BJ (cell line): ENCODE measurements at regions not wholly inside any gene's neighbourhood (a gene's known extent, or its start where the extent isn't known, plus 50 kb on each side); places are given as distances from the start of the nearest gene placed in this dataset.

Source experiments
- CTCF ChIA-PET: fragments of 350-600 bp; formaldehyde crosslinking; extraction: SDS; loops from one replicate; lab custom pipeline; 2021; ENCODE audit warnings: antibody characterized with exemption, inconsistent platforms; lab: Yijun Ruan, JAX
- POLR2A ChIA-PET: fragments of 300-600 bp; sonication (Branson Sonifier 250); formaldehyde crosslinking; extraction: SDS; loops from one replicate; lab custom pipeline; 2021; ENCODE audit warnings: antibody characterized with exemption; lab: Charles Lee
- DNase-seq: peaks from one replicate; pipeline ENCODE4 v3.0.0-alpha.2; 2011; ENCODE audit warnings: low read depth
- H3K27me3 ChIP-seq: 2 replicates; pipeline ENCODE4 v1.6.0; 2011; ENCODE audit warnings: low read length; ENCODE audit not compliant: control insufficient read depth, insufficient read depth
- H3K36me3 ChIP-seq: 2 replicates; pipeline ENCODE4 v1.5.1; 2011; ENCODE audit warnings: low read length; ENCODE audit not compliant: control insufficient read depth, insufficient read depth
- H3K4me3 ChIP-seq: 2 replicates; pipeline ENCODE4 v1.5.1; 2011; ENCODE audit warnings: low read depth, mild to moderate bottlenecking, control low read depth, low read length
- CTCF ChIP-seq: IDR thresholded peaks from 2 replicates; pipeline ENCODE4 v1.5.1; 2011; ENCODE audit warnings: low read depth, mild to moderate bottlenecking, control low read depth, inconsistent platforms, low read length, moderate library complexity; ENCODE audit not compliant: insufficient read depth

GRCh38 chr18:29693334-29693733, 1349.2 kb downstream of the DSC3 start:
- TF ChIP-seq CTCF: no peak
- Histone ChIP-seq H3K36me3 (no peaks in the 10 kb centered on the region), H3K27me3 (no peaks in the 10 kb centered on the region), H3K4me3 (no peak overlapping the region)
- DNase-seq: no peak
- ChIA-PET CTCF (no interaction called here), POLR2A (no interaction called here)

- H3K4me3 ChIP-seq: no peak overlapping the region
- H3K27me3 ChIP-seq: no peaks in the 10 kb centered on the region
- ChIA-PET POLR2A (no interaction called here), CTCF (no interaction called here)
- DNase-seq: no peak
- TF ChIP-seq CTCF: no peak
- no peaks in the 10 kb centered on the region for H3K36me3 ChIP-seq
Measured at GRCh38 chr18:29681578-29681977, 1361.0 kb downstream of the DSC3 start.

- POLR2A ChIA-PET: no interaction called here
- H3K36me3 ChIP-seq: no peaks in the 10 kb centered on the region
- no peak for DNase-seq
- no peaks in the 10 kb centered on the region for H3K27me3 ChIP-seq
- TF ChIP-seq CTCF: no peak
- H3K4me3 ChIP-seq: no peak overlapping the region
- CTCF ChIA-PET: interaction anchor here (0.7 kb wide), 1 partner anchor 12 kb away, joined by 3 read pairs; no protein-coding TSS in a partner anchor
Measured at GRCh38 chr18:29664278-29665036, 1378.1 kb downstream of the DSC3 start.

GRCh38 chr18:29661924-29662323, 1380.6 kb downstream of the DSC3 start:
- no peak for DNase-seq
- POLR2A ChIA-PET: no interaction called here
- CTCF ChIA-PET: no interaction called here
- TF ChIP-seq CTCF: no peak
- H3K4me3 ChIP-seq: no peak overlapping the region
- no peaks in the 10 kb centered on the region for H3K36me3 ChIP-seq
- H3K27me3 ChIP-seq: no peaks in the 10 kb centered on the region

- ChIA-PET CTCF (no interaction called here), POLR2A (no interaction called here)
- no peak for TF ChIP-seq CTCF
- no peak overlapping the region for H3K4me3 ChIP-seq
- H3K27me3 ChIP-seq: no peaks in the 10 kb centered on the region
- no peaks in the 10 kb centered on the region for H3K36me3 ChIP-seq
- no peak for DNase-seq
Measured at GRCh38 chr18:29660777-29661176, 1381.8 kb downstream of the DSC3 start.
